HG03280 (cell line): ENCODE measurements at regions not wholly inside any gene's neighbourhood (a gene's known extent, or its start where the extent isn't known, plus 50 kb on each side); places are given as distances from the start of the nearest gene placed in this dataset.

Experiments
- ATAC-seq: cut with Tn5 transposase; IDR thresholded peaks from one replicate; pipeline ENCODE4 v1.9.1; 2021; ENCODE audit warnings: mild to moderate bottlenecking, moderate library complexity; ENCODE audit not compliant: unreplicated experiment

- no peak for ATAC-seq
These were observed 401.9 kb upstream of the GRIA1 start for GRCh38 chr5:153088538-153088937.

DNA sequence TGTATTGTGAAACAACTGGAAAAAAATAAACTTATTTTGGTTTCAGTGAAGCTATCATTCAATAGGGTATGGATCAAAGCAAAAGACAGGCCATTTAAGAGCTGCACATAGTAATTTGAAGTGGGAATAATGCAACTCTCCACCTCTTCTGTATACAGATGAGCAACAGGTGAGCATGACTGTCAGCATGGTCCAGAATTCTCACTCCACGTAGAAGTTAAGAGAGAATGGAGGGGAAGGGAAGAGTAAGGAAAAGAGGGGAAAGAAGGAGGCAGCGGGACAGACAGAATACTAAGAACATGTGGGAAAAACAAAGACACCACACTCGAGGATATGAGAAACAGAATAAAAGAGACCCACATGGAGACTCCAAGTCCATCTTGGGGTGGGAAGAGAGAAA, 396.1 kb upstream of the GRIA1 start:
- no peak for ATAC-seq

- no peak for ATAC-seq
These were observed 394.1 kb upstream of the GRIA1 start for GRCh38 chr5:153096381-153096780.

DNA sequence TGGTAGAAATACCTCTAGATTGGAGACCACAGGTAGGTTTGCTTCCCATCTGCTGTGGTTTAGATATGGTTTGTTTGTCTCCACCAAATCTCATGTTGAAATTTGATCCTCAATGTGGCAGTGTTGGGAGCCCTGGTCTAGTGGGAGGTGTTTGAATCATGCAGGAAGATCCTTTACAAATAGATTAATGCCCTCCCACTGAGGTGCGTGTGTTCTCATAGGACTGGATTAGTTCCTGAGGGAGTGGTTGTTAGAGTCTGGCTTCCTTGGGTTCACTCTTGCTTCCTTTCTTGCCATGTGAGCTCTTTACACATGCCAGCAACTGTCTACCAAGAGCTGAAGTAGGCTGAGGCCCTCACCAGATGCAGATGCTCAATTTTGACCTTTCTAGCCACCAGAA, 391.1 kb upstream of the GRIA1 start:
- ATAC-seq, result no peak

DNA sequence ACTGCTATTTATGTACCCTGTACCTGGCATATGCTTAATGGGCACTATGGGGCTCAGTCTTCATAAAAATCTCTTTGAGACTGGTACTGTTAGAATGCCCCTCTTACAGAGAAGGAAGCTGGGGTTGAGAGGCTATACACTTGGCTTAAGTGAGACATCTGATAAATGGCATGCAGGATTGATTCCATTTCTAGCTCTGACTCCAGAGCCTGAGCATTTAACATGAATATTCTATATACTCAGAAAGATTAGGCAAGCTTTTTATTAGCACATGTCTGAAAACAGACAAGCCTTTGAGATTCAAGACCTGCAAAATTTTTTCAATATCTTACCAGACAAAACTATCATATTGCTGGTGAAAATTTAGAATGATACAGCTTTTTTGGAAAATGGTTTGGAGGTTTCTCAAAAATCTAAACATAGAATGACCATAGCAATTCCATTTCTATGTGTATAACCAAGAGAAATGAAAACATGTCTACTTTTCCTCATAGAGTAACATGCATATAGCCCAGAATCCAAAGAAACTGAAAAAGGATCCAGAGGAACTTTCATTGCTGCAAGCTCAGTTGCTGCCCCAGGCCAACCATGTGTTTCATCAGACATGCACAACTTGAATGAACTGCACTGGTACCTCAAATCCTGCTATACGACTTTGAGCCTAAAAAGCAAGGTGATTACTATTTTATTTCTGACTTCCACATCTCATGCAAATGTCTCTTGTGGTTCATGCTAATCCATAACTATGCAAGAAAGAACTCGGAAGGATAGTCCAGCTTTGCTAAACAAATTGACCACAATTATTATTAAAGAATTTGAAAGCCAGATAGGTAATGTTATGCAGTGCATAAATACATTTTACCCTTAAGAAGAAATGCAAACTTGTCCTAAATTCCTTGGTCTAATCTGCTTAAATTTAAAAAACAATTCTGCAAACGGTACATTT, 389.0 kb upstream of the GRIA1 start:
- no peak for ATAC-seq

DNA sequence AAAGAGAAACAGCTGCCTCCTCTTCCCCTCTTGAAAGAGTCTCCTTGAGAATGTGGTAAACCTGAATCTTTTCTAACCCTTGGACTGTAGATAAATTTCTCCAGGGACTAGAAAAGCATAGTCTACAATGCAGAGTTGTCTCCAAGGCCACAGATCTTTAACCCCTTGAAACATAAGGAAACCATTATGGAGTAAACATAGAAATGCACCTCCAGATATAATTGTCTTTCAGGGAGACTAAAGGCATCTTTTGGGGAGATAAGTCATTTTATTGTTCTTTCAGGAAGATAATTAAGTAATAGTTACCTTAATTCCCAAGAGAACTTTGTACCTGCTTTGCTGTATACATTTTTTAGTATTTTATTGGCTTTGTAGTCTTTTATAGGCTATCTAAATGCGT, 373.6 kb upstream of the GRIA1 start:
- no peak for ATAC-seq

- no peak for ATAC-seq
These were observed 372.5 kb upstream of the GRIA1 start for GRCh38 chr5:153118018-153118417.

GRCh38 chr5:153122403-153122802, 368.1 kb upstream of the GRIA1 start:
- no peak for ATAC-seq

DNA sequence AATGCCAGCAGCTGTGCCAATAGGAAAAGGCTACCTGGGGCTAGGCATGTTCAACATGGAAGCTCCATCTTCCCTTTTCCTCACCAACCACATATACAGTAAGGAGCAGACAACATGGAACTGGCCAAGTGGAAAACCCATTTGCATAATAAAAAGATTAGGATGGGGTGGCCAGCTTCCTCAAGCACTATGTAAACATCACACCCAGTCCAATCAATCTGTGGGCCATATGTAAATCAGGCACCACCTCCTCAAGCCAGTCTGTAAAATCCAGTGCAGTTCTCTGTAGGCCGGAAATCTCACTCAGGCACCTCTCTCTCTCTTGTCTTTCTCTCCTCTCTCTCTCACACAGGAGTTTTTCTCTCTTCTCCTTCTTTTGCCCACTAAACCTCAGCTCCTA, 360.2 kb upstream of the GRIA1 start:
- no peak for ATAC-seq

DNA sequence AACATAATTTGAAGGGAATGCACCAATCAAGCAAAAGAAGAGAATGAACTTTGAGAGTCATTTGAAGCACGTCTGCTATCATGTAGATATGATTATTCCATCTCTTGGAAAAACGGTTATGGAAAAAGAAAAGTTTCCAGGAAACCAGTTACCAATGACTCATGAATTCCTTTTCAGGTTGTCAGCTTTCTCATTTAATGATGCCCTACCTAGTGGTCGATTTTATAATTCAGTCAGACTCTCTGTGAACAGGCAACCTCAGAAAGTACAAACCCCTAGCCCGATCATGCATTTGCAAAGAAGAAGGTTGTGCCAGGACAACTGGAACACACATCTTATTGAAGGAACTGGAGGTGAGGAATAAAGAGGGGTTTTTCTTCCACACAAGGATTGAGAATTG, 355.1 kb upstream of the GRIA1 start:
- ATAC-seq, result no peak

- ATAC-seq, result no peak
These were observed 353.4 kb upstream of the GRIA1 start for GRCh38 chr5:153136910-153137614.

DNA sequence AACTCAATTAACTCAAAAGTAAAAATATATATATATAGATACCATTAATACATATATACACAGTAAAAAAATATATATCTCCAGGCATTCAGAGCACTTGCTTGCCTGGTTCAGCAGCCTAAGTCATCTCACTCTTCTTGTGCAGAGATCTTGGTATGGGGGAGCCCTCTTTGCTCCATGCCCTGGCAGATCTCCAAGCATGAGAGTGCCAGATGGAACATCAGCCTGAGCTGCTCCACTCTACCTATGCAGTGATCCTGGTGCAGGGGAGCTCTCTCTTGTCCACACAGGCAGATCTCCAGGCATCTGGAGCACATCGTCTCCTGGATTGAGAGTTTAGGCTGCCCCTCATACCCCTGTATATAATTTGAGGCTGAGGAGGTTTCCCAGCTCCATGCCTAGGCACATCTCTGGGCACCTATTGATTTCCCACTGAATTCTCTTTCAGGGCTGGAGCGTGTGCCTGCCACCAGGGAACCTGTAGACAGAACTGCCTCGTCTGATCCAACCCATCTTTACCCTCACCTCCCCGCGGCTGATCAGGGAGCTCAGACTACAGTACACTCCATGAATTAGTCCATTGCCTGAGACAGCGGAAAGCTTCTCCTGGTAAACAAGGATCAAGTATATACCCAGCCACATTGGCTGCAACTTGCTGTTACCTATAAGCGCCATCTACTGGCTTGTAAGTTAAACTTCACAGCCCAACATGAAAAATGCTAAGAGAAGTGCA, 342.4 kb upstream of the GRIA1 start:
- peak; percentile 84 for ATAC-seq

DNA sequence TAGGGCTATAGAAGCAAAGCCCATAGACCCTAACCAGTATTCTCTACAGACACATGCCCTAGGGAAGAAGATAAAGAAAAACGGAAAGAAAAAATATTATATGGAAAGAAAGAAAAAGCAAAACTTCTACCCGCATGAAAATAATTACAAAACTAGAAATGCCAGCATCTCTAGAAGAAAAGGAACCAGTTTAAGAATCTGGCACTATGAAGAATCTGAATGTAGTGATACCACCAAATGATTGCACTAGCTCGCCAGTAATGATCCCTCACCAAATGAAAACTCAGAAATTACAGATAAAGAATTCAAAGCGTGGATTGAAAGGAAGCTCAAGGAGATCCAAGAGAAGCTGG, 341.9 kb upstream of the GRIA1 start:
- no peak for ATAC-seq

- no peak for ATAC-seq
These were observed 338.9 kb upstream of the GRIA1 start for GRCh38 chr5:153151558-153151957.

DNA sequence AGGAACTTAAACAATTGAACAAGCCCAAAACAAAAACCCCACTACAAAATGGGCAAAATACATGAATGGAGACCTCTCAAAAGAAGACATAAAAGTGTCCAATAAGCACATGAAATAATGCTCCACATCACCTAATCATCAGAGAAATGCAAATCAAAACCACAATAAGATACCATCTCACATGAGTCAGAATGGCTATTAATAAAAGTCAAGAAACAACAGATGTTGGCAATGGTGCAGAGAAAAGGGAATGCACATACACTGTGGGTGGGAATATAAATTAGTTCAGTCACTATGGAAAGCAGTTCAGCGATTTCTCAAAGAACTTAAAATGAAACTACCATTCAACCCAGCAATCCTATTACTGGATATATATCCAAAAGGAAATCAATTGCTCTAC, 337.4 kb upstream of the GRIA1 start:
- ATAC-seq, result no peak

- no peak for ATAC-seq
These were observed 333.3 kb upstream of the GRIA1 start for GRCh38 chr5:153157156-153157555.

- no peak for ATAC-seq
These were observed 331.9 kb upstream of the GRIA1 start for GRCh38 chr5:153158608-153159007.

DNA sequence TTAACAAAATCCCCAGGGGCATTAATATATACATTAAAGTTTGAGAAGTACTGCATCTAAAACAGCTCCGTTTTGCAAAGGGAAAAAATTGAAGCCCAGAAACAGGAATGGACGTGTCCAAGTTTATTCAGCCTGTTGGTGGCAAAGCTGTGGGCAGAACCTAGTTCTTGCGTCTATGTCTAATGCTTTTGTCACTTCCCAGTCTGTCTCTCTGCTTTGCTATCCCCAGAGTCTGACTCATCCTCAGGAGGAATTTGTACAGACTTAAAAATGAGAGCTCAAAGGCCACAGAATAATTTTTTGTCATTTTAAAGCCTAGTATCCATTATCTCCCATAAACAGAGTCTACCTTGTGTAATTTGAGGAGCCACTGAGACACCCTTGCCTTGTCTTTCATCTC, 330.9 kb upstream of the GRIA1 start:
- ATAC-seq, result no peak

GRCh38 chr5:153168241-153168640, 322.2 kb upstream of the GRIA1 start:
- ATAC-seq, result no peak

DNA sequence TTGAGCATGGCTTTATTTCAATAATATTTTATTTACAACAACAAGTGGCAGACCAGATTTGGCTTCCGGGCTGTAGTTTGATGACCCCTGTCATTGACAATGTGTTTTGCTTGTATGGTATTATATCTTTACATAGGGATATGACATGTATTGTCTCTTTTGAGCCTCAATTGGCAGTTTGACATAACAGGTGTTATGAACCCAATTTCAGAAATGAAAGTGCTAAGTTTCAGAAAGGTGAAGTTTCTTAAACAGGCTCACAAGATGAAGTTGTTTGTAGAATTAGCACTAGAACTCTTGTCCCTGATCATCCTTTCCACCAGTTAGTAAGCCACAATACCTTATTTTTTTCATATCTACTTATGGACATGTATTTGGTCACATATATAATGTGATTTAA, 303.0 kb upstream of the GRIA1 start:
- ATAC-seq, result peak; percentile 72

DNA sequence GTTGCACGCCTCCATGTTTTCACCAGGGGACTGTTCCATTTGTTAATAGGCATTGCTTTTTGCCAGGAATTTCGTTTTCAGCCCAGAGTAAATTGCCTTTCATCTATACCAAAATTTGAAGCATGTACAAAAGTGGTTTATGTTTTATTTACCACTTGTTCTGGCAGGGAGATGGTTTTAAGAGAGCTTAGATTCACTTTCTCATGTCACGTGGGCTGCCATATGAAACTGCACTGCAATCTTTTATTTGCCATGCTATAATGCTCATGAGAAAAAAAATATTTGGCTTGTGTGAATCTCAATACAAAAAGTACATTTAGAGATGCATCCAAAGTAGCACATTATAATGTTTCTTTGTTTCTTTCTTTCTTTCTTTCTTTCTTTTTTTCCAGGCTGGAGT, 284.1 kb upstream of the GRIA1 start:
- ATAC-seq, result no peak

- ATAC-seq, result no peak
These were observed 281.5 kb upstream of the GRIA1 start for GRCh38 chr5:153209016-153209415.
